Kidney tubule cell (primary cell): ENCODE measurements at regions not wholly inside any gene's neighbourhood (a gene's known extent, or its start where the extent isn't known, plus 50 kb on each side); places are given as distances from the start of the nearest gene placed in this dataset.
"Not testable (repeated sequence)": the region's sequence is repeated elsewhere in the genome, so short reads cannot be mapped to it uniquely, and the experiment has no call there.

Source experiments
- DNase-seq: peaks from one replicate; pipeline ENCODE4 v3.0.0-alpha.2; 2018; ENCODE audit warnings: low spot score

- not testable (repeated sequence) for DNase-seq
Observed at GRCh38 chr1:148386031-148386398, 97.1 kb downstream of the PPIAL4G start.

- DNase-seq = no peak
Observed at GRCh38 chr1:148385371-148386030, 97.6 kb downstream of the PPIAL4G start.

GRCh38 chr1:148383966-148384365 lies 99.1 kb downstream of the PPIAL4G start:
- no peak for DNase-seq

- DNase-seq = no peak
Observed at GRCh38 chr1:148379697-148380096, 103.4 kb downstream of the PPIAL4G start.

- DNase-seq = no peak
Observed at GRCh38 chr1:148379170-148379500, 104.0 kb downstream of the PPIAL4G start.

GRCh38 chr1:148377992-148378391 lies 105.1 kb downstream of the PPIAL4G start:
- not testable (repeated sequence) for DNase-seq

- DNase-seq = not testable (repeated sequence)
Observed at GRCh38 chr1:148377045-148377444, 106.1 kb downstream of the PPIAL4G start.

- DNase-seq = no peak
Observed at GRCh38 chr1:148374101-148374500, 109.0 kb downstream of the PPIAL4G start.

GRCh38 chr1:148373192-148373925 lies 109.7 kb downstream of the PPIAL4G start:
- DNase-seq = no peak

GRCh38 chr1:148372731-148373130 lies 110.4 kb downstream of the PPIAL4G start:
- DNase-seq = peak; percentile 46

GRCh38 chr1:148372051-148372726 lies 110.9 kb downstream of the PPIAL4G start:
- peak; percentile 12 for DNase-seq

GRCh38 chr1:148371551-148371994 lies 111.5 kb downstream of the PPIAL4G start:
- DNase-seq = peak; percentile 80

GRCh38 chr1:148370661-148371060 lies 112.4 kb downstream of the PPIAL4G start:
- not testable (repeated sequence) for DNase-seq

GRCh38 chr1:148367596-148367995 lies 115.5 kb downstream of the PPIAL4G start:
- no peak for DNase-seq

- DNase-seq = not testable (repeated sequence)
Observed at GRCh38 chr1:148366136-148366753, 116.9 kb downstream of the PPIAL4G start.

GRCh38 chr1:148365151-148365550 lies 118.0 kb downstream of the PPIAL4G start:
- not testable (repeated sequence) for DNase-seq

- DNase-seq = not testable (repeated sequence)
Observed at GRCh38 chr1:148363979-148364378, 119.1 kb downstream of the PPIAL4G start.

- no peak for DNase-seq
Observed at GRCh38 chr1:148363439-148363810, 119.7 kb downstream of the PPIAL4G start.

- DNase-seq = peak; percentile 77
Observed at GRCh38 chr1:148362626-148363438, 120.3 kb downstream of the PPIAL4G start.

- DNase-seq = peak; percentile 69
Observed at GRCh38 chr1:148362216-148362611, 120.9 kb downstream of the PPIAL4G start.

- peak; percentile 78 for DNase-seq
Observed at GRCh38 chr1:148361427-148362215, 121.5 kb downstream of the PPIAL4G start.
